ENCODE measurements at regions not wholly inside any gene's neighbourhood (a gene's known extent, or its start where the extent isn't known, plus 50 kb on each side); places are given as distances from the start of the nearest gene placed in this dataset.

GRCh38 chr18:55093295-55093694 is 134.0 kb upstream of the CCDC68 start:
- in situ Hi-C loops (cut with HindIII; ENCODE audit: low sequenced_read_pairs): no loop called here
- TF ChIP-seq CTCF (IDR thresholded peaks at IDR 0.05; ENCODE audit: low read depth, low read length): no peak
- DNase-seq (ENCODE audit: low read depth, low spot score): no peak

GRCh38 chr18:55092166-55092565 is 132.9 kb upstream of the CCDC68 start:
- no peak for TF ChIP-seq CTCF (IDR thresholded peaks at IDR 0.05; ENCODE audit: low read depth, low read length)
- no peak overlapping the region for H3K4me3 ChIP-seq (ENCODE audit: low read depth, low read length)
- no peak for DNase-seq (ENCODE audit: low read depth, low spot score)
- in situ Hi-C loops (cut with HindIII; ENCODE audit: low sequenced_read_pairs): no loop called here

More at GRCh38 chr18:55093295-55093694, 134.0 kb upstream of the CCDC68 start:
- H3K4me3 ChIP-seq (ENCODE audit: low read depth, low read length): no peak overlapping the region

GRCh38 chr18:55090564-55091188 is 131.4 kb upstream of the CCDC68 start:
- no peak for TF ChIP-seq CTCF (IDR thresholded peaks at IDR 0.05; ENCODE audit: low read depth, low read length)
- DNase-seq (ENCODE audit: low read depth, low spot score): no peak
- in situ Hi-C loops (cut with HindIII; ENCODE audit: low sequenced_read_pairs): no loop called here
- no peak overlapping the region for H3K4me3 ChIP-seq (ENCODE audit: low read depth, low read length)

GRCh38 chr18:55089610-55090009 is 130.3 kb upstream of the CCDC68 start:
- in situ Hi-C loops (cut with HindIII; ENCODE audit: low sequenced_read_pairs): no loop called here
- DNase-seq (ENCODE audit: low read depth, low spot score): no peak
- no peak overlapping the region for H3K4me3 ChIP-seq (ENCODE audit: low read depth, low read length)
- TF ChIP-seq CTCF (IDR thresholded peaks at IDR 0.05; ENCODE audit: low read depth, low read length): no peak

GRCh38 chr18:55088561-55088960 is 129.3 kb upstream of the CCDC68 start:
- no peak for TF ChIP-seq CTCF (IDR thresholded peaks at IDR 0.05; ENCODE audit: low read depth, low read length)
- no peak overlapping the region for H3K4me3 ChIP-seq (ENCODE audit: low read depth, low read length)
- in situ Hi-C loops (cut with HindIII; ENCODE audit: low sequenced_read_pairs): no loop called here
- DNase-seq (ENCODE audit: low read depth, low spot score): no peak

GRCh38 chr18:55088000-55088401 is 128.7 kb upstream of the CCDC68 start:
- in situ Hi-C loops (cut with HindIII; ENCODE audit: low sequenced_read_pairs): no loop called here
- no peak for TF ChIP-seq CTCF (IDR thresholded peaks at IDR 0.05; ENCODE audit: low read depth, low read length)

More at GRCh38 chr18:55088000-55088401, 128.7 kb upstream of the CCDC68 start:
- no peak overlapping the region for H3K4me3 ChIP-seq (ENCODE audit: low read depth, low read length)
- DNase-seq (ENCODE audit: low read depth, low spot score): no peak
